IPS-18a (cell line): ENCODE measurements at regions not wholly inside any gene's neighbourhood (a gene's known extent, or its start where the extent isn't known, plus 50 kb on each side); places are given as distances from the start of the nearest gene placed in this dataset.
"Not testable (repeated sequence)": the region's sequence is repeated elsewhere in the genome, so short reads cannot be mapped to it uniquely, and the experiment has no call there.

Experiments
- H3K27ac ChIP-seq: one replicate; pipeline ENCODE4 v1.5.1; 2013; ENCODE audit warnings: low read length
- H3K27me3 ChIP-seq: one replicate; pipeline ENCODE4 v1.6.1; 2013; ENCODE audit warnings: mild to moderate bottlenecking, low read length; ENCODE audit not compliant: control insufficient read depth, insufficient read depth
- H3K36me3 ChIP-seq: one replicate; pipeline ENCODE4 v1.6.1; 2013; ENCODE audit warnings: low read depth, low read length; ENCODE audit not compliant: control insufficient read depth
- H3K4me1 ChIP-seq: one replicate; pipeline ENCODE4 v1.6.1; 2013; ENCODE audit warnings: low read depth, low read length; ENCODE audit not compliant: control insufficient read depth
- H3K4me3 ChIP-seq: one replicate; pipeline ENCODE4 v1.5.1; 2013; ENCODE audit warnings: low read length
- H3K9ac ChIP-seq: one replicate; pipeline ENCODE4 v1.6.1; 2013; ENCODE audit warnings: mild to moderate bottlenecking, low read length, moderate library complexity
- H3K9me3 ChIP-seq: one replicate; pipeline ENCODE4 v1.6.1; 2013; ENCODE audit warnings: low read depth, low read length; ENCODE audit not compliant: control insufficient read depth

DNA sequence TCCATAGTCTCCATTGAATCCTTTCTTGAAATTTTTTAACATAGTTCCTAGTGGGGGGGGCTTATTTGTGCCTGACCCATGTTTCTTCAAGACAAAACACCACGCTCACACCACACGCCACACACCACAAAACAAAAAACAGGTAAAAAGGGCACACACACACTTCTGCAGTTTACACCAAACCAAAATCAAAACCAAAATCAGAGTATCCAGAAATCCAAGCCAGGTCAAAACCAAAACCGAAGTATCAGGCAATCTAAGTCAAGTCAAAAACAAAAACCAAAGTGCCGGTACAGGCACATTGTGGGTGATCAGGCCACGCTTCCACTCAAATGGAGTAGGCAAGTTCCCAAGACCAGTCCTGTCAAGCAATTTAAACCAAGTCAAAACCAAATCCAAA is 158.6 kb downstream of the PPIAL4G start:
- H3K36me3 ChIP-seq = not testable (repeated sequence)

GRCh38 chr1:148320079-148320478 is 163.0 kb downstream of the PPIAL4G start:
- peaks cover 33% of the 10 kb centered on the region for H3K27me3 ChIP-seq
- not testable (repeated sequence) for H3K9ac ChIP-seq, H3K4me1 ChIP-seq, H3K4me3 ChIP-seq, H3K9me3 ChIP-seq, H3K36me3 ChIP-seq, H3K27ac ChIP-seq

More for the DNA sequence above, 158.6 kb downstream of the PPIAL4G start:
- not testable (repeated sequence) for H3K4me1 ChIP-seq, H3K4me3 ChIP-seq, H3K9ac ChIP-seq, H3K27ac ChIP-seq, H3K27me3 ChIP-seq, H3K9me3 ChIP-seq

- Histone ChIP-seq H3K36me3 (no peaks in the 10 kb centered on the region), H3K9me3 (no peaks in the 10 kb centered on the region), H3K9ac (peak overlapping the region; percentile 44), H3K4me1 (no peaks in the 10 kb centered on the region), H3K27ac (no peak overlapping the region), H3K4me3 (peak overlapping the region; percentile 63), H3K27me3 (peaks cover 33% of the 10 kb centered on the region)
Measured at GRCh38 chr1:148318904-148319242, 164.2 kb downstream of the PPIAL4G start.

- Histone ChIP-seq H3K9ac (peak overlapping the region; percentile 44), H3K4me3 (peak overlapping the region; percentile 63), H3K36me3 (no peaks in the 10 kb centered on the region), H3K27me3 (peaks cover 33% of the 10 kb centered on the region), H3K4me1 (no peaks in the 10 kb centered on the region), H3K27ac (no peak overlapping the region), H3K9me3 (no peaks in the 10 kb centered on the region)
Measured at GRCh38 chr1:148318123-148318903, 164.8 kb downstream of the PPIAL4G start.

GRCh38 chr1:148317288-148317985 is 165.4 kb upstream of the NBPF11 start:
- Histone ChIP-seq H3K27ac (no peak overlapping the region), H3K9ac (no peak overlapping the region), H3K27me3 (peaks cover 35% of the 10 kb centered on the region), H3K36me3 (no peaks in the 10 kb centered on the region), H3K4me1 (no peaks in the 10 kb centered on the region), H3K4me3 (peak overlapping the region; percentile 63), H3K9me3 (no peaks in the 10 kb centered on the region)

DNA sequence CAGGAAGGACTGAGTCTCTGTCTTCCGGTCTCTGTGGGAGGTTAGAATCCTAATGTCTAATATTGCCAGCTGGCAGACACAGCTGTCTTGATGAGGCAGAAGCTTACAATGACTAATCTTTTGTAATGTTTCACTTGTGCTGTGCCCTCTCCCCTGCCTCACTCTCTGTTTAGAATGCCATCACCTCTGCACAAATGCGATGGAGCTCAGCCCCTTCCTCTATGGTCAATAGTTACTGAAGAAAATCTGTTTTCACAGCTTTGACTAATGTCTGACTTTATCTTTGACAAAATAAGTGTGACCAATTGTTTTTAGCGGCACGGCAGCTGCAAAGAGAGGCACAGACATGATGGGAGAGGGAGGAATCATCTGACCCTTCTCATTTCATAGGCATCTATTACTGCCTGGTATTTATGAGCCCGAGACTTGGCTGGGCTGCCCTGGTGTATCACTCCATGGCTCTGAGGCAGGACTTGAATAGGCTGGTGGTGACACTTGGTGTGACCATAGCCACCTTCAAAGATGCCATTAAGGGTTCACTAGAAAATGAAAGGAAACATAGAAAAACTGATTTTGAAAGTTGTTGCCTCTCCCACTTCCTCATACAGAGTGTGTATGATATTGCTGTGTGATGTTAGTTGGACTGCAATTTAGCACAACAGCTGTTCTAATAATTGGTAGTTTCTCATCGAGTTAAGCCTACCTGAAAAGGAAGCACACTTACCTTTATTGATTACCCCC is 163.2 kb upstream of the NBPF11 start:
- H3K9ac ChIP-seq = no peak overlapping the region
- H3K27me3 ChIP-seq = peaks cover 57% of the 10 kb centered on the region
- no peak overlapping the region for H3K4me3 ChIP-seq
- no peaks in the 10 kb centered on the region for H3K9me3 ChIP-seq
- H3K4me1 ChIP-seq = no peaks in the 10 kb centered on the region
- H3K27ac ChIP-seq = no peak overlapping the region
- no peaks in the 10 kb centered on the region for H3K36me3 ChIP-seq

DNA sequence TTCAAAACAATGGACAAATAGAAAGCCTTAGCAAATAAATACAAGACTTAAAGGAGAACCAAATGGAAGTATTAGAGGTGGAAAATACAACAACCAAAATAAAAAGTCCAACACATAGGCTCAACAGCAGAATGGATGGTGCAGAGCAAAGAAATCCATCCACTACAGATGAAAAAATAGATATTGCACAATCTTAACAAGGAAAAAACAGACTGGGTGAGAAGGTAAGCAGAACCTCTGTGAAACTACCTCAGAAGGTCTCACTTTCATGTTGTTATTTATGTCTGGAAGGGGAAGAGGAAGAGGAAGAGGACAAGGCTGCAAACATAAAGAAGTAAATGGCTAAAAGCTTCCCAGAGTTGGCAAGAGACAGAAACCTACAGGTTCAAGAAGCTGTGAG is 158.7 kb upstream of the NBPF11 start:
- no peaks in the 10 kb centered on the region for H3K9me3 ChIP-seq
- no peak overlapping the region for H3K4me3 ChIP-seq
- H3K27ac ChIP-seq = no peak overlapping the region
- no peaks in the 10 kb centered on the region for H3K4me1 ChIP-seq
- H3K36me3 ChIP-seq = no peaks in the 10 kb centered on the region
- H3K9ac ChIP-seq = no peak overlapping the region
- peaks cover 56% of the 10 kb centered on the region for H3K27me3 ChIP-seq

- Histone ChIP-seq H3K9ac (no peak overlapping the region), H3K9me3 (no peaks in the 10 kb centered on the region), H3K4me3 (peak overlapping the region; percentile 64), H3K4me1 (no peaks in the 10 kb centered on the region), H3K36me3 (no peaks in the 10 kb centered on the region), H3K27ac (no peak overlapping the region), H3K27me3 (peaks cover 56% of the 10 kb centered on the region)
Measured at GRCh38 chr1:148309940-148310500, 157.9 kb upstream of the NBPF11 start.

DNA sequence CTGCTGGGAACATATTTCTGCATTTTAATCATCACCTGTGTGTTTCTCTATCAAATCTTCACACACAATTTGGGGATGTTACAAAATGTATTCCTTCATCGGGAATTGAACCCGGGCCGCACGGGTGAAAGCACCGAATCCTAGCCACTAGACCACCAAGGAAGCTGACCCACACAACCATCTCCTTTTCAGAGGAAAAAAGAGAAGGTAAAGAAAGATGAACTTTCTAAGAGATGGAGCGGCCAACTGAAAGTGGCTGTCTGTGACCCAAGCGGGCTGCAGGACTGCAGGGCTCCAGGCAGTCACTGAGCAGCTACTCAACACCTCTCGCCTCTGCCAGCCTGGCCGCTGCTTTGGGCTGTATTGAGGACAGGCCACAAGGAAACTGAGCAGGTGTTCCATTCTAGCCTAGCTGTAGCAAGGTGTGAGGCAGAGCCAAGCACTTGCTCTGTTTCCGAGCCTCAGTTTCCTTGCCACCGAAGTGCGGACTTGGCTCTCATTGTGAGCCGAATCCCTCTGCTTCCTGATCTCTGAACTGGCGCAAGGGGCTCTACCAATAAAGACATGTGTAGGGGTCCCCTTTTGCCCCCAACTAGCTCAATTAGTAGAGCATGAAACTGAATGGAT is 156.9 kb upstream of the NBPF11 start:
- no peak overlapping the region for H3K27ac ChIP-seq
- H3K36me3 ChIP-seq = no peaks in the 10 kb centered on the region
- H3K9ac ChIP-seq = no peak overlapping the region
- H3K4me3 ChIP-seq = peak overlapping the region; percentile 64
- H3K9me3 ChIP-seq = no peaks in the 10 kb centered on the region
- no peaks in the 10 kb centered on the region for H3K4me1 ChIP-seq
- peaks cover 56% of the 10 kb centered on the region for H3K27me3 ChIP-seq

- Histone ChIP-seq H3K27me3 (peaks cover 56% of the 10 kb centered on the region), H3K9ac (no peak overlapping the region), H3K4me3 (no peak overlapping the region), H3K4me1 (no peaks in the 10 kb centered on the region), H3K9me3 (no peaks in the 10 kb centered on the region), H3K36me3 (no peaks in the 10 kb centered on the region), H3K27ac (no peak overlapping the region)
Measured at GRCh38 chr1:148307583-148308185, 155.6 kb upstream of the NBPF11 start.

GRCh38 chr1:148304935-148305334 is 152.9 kb upstream of the NBPF11 start:
- H3K27ac ChIP-seq, H3K9ac ChIP-seq, H3K9me3 ChIP-seq, H3K4me1 ChIP-seq, H3K4me3 ChIP-seq, H3K36me3 ChIP-seq: not testable (repeated sequence)
- peaks cover 29% of the 10 kb centered on the region for H3K27me3 ChIP-seq
